T-helper 17 cell (primary cell): ENCODE measurements at regions not wholly inside any gene's neighbourhood (a gene's known extent, or its start where the extent isn't known, plus 50 kb on each side); places are given as distances from the start of the nearest gene placed in this dataset.
"Not testable (repeated sequence)": the region's sequence is repeated elsewhere in the genome, so short reads cannot be mapped to it uniquely, and the experiment has no call there.

Experiments
- ATAC-seq: fragments of 150-1000 bp; cut with Tn5 transposase; 2 replicates; pipeline ENCODE4 v1.10.0; 2021; ENCODE audit warnings: mild to moderate bottlenecking, moderate library complexity
- DNase-seq, 3 donors: peaks; one replicate each; pipeline versions ENCODE4 v3.0.0 to v3.0.0-alpha.2; 2020 to 2021
- H3K9me3 ChIP-seq: one replicate; pipeline ENCODE4 v1.7.0; 2013; ENCODE audit warnings: low read length, mild to moderate bottlenecking; ENCODE audit not compliant: control insufficient read depth, poor library complexity, severe bottlenecking
- H3K27ac Mint-ChIP-seq: one replicate; pipeline ENCODE4 v1.8.0; 2022; ENCODE audit warnings: mild to moderate bottlenecking, moderate library complexity, mixed read lengths
- H3K27me3 Mint-ChIP-seq: one replicate; pipeline ENCODE4 v1.8.0; 2022; ENCODE audit warnings: mixed read lengths
- H3K36me3 Mint-ChIP-seq: one replicate; pipeline ENCODE4 v1.8.0; 2022; ENCODE audit warnings: low read depth, mixed read lengths
- H3K4me1 Mint-ChIP-seq: one replicate; pipeline ENCODE4 v1.8.0; 2022; ENCODE audit warnings: mild to moderate bottlenecking, mixed read lengths
- H3K4me3 Mint-ChIP-seq: one replicate; pipeline ENCODE4 v1.8.0; 2022; ENCODE audit warnings: mild to moderate bottlenecking, moderate library complexity, mixed read lengths

DNA sequence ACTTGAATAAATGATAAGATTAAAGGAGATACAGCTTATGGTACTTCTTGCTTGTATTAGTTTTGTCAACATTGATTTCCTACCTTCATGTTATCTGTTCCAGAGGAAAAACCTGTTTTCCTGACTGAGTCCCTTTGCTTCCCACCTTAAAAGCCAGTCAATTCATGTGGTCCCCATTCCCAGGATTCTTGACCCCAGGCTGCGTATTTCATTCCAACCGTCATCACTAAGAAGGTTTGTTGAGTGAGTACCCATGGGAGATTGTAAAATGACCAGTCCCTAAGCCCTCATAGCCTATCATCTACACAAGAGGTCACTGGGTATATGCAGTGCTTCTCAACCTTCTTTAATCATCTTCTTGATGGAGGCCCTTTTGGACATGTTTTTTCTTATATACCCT is 52.2 kb downstream of the BEX3 start:
- H3K27ac Mint-ChIP-seq: no peak overlapping the region

DNA sequence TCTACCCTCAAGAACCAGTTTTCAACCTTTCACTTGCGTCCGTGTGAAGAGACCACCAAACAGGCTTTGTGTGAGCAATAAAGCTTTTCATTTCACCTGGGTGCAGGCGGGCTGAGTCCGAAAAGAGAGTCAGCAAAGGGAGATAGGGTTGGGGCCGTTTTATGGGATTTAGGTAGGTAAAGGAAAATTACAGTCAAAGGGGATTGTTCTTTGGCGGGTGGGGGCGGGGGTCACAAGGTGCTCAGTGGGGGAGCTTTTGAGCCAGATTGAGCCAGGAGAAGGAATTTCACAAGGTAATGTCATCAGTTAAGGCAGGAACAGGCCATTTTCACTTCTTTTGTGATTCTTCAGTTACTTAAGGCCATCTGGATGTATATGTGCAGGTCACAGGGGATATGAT is 52.7 kb downstream of the BEX3 start:
- not testable (repeated sequence) for H3K4me3 Mint-ChIP-seq, H3K36me3 Mint-ChIP-seq, DNase-seq, H3K9me3 ChIP-seq, H3K4me1 Mint-ChIP-seq, ATAC-seq, H3K27ac Mint-ChIP-seq, H3K27me3 Mint-ChIP-seq

More for the DNA sequence above, 52.2 kb downstream of the BEX3 start:
- no peak for ATAC-seq
- H3K9me3 ChIP-seq: no peaks in the 10 kb centered on the region
- no peaks in the 10 kb centered on the region for H3K4me1 Mint-ChIP-seq
- H3K36me3 Mint-ChIP-seq: no peaks in the 10 kb centered on the region
- H3K4me3 Mint-ChIP-seq: no peak overlapping the region
- DNase-seq: no peak
- H3K27me3 Mint-ChIP-seq: peaks cover 5% of the 10 kb centered on the region

DNA sequence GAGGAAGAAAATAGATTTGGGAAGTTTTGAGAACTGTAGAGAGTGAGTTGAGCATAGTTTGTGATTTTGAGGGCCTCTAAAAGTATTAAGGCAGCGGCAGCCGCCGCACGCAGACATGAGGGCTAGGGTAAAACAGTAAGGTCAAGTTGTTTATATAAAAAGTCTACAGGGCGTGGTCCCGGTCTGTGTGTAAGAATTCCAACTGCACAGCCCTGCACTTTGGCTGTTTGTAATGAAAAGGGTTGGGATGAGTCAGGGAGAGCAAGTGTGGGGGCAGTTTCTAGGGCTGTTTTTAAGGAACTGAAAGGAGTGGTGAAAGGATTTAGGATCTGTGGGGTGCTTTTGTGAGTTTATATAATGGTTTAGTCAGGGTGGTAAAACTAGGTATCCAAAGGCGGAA is 55.0 kb downstream of the BEX3 start:
- DNase-seq: no peak
- ATAC-seq: no peak
- Mint-ChIP-seq H3K27ac (no peak overlapping the region), H3K27me3 (peaks cover 5% of the 10 kb centered on the region), H3K4me3 (no peak overlapping the region), H3K36me3 (no peaks in the 10 kb centered on the region), H3K4me1 (no peaks in the 10 kb centered on the region)
- H3K9me3 ChIP-seq: no peaks in the 10 kb centered on the region

DNA sequence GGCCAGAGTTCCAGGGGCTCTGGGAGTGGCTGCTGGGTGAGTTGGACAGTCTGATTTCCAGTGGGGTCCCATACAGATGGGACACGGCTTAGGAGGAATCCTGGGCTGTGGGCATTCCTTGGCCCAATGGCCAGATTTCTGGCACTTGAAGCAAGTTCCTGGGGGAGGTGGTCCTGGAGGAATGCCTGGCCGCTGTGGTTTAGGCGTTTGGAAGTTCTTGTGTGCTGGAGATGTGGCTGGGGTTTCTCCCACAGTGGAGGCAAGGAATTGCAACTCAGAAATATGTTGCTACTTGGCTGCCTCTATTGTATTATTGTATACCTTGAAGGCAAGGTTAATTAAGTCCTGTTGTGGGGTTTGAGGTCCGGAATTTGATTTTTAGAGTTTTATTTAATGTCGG is 56.5 kb downstream of the BEX3 start:
- H3K36me3 Mint-ChIP-seq, H3K27ac Mint-ChIP-seq, H3K9me3 ChIP-seq, ATAC-seq, H3K27me3 Mint-ChIP-seq, H3K4me3 Mint-ChIP-seq, H3K4me1 Mint-ChIP-seq, DNase-seq: not testable (repeated sequence)

DNA sequence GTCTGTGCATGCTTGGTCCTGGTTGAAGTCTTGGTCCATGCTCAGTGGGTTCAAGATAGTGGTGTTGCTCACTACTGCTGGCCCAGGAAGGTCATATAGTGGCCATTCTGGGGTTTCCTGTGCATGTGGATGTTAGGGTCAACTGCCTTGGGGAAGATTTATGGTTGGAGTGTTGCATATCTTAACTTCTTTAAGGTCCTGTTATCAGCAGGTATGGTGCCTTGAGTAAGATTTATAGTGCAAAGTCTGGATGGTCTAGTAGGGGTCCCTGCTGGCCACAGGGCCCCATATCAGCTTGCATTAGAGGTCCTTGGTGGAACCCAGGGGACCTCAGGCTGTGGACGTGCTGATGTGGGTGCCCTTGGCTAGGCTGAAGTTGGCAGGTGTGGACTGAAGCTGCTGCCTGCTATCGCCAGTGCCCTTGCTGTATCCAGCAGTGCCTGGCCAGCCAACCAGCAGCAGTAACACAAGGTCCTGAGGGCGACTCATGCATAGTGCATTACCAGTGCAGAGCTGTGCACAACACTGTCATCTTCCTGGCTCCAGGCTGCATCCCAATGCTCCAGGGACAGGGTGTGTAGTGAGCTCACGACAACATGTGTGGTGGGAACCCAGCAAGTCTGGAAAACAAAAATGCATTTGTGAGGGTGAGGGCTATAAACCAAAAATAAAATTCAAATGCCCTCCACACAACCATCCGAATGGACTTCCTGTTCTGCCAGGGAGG is 61.0 kb downstream of the BEX3 start:
- H3K4me3 Mint-ChIP-seq: no peak overlapping the region
- no peaks in the 10 kb centered on the region for H3K4me1 Mint-ChIP-seq
- H3K36me3 Mint-ChIP-seq: no peaks in the 10 kb centered on the region
- ATAC-seq (no peak), DNase-seq (no peak)
- H3K27me3 Mint-ChIP-seq: peaks cover 5% of the 10 kb centered on the region
- no peak overlapping the region for H3K27ac Mint-ChIP-seq
- no peaks in the 10 kb centered on the region for H3K9me3 ChIP-seq

DNA sequence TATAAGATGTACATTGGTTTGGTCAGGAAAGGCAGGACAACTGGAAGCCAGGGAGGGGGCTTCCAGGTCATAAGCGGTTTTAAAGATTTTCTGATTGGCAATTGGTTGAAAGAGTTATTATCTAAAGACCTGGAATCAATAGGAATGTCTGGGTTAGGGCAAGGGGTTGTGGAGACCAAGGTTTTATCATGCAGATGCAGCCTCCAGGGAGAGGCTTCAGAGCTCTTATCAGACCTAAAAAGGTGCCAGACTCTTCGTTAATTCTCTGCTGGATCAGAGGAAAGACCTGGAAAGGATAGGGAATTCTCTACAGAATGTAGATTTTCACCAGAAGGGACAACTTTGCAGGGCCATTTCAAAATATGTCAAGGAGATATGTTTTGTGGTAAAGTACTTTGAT is 62.8 kb downstream of the BEX3 start:
- ATAC-seq (no peak), DNase-seq (no peak)
- Mint-ChIP-seq H3K27ac (no peak overlapping the region), H3K27me3 (no peaks in the 10 kb centered on the region), H3K4me3 (no peak overlapping the region), H3K4me1 (no peaks in the 10 kb centered on the region), H3K36me3 (no peaks in the 10 kb centered on the region)
- no peaks in the 10 kb centered on the region for H3K9me3 ChIP-seq

DNA sequence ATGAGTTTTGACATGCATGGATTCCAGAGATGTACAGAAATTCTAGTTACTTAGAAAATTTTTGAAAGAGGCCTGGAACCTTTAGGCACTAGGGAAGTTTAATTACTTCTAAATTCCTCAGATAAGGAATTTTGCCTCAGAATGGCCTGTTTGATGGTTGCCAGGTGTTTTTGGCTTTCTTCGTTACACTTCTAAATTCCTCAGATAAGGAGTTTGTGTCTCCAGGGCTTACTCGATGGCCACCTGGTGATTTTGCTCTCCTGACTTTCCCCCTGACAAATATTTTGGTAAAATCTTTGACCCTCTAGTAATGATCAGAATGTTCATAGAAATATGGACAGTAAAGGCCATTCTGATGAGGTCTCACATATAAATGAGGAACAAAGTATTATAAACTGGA is 64.3 kb downstream of the BEX3 start:
- Mint-ChIP-seq H3K27me3 (no peaks in the 10 kb centered on the region), H3K4me1 (no peaks in the 10 kb centered on the region), H3K27ac (no peak overlapping the region), H3K4me3 (no peak overlapping the region), H3K36me3 (no peaks in the 10 kb centered on the region)
- H3K9me3 ChIP-seq: no peaks in the 10 kb centered on the region
- ATAC-seq (no peak), DNase-seq (no peak)

DNA sequence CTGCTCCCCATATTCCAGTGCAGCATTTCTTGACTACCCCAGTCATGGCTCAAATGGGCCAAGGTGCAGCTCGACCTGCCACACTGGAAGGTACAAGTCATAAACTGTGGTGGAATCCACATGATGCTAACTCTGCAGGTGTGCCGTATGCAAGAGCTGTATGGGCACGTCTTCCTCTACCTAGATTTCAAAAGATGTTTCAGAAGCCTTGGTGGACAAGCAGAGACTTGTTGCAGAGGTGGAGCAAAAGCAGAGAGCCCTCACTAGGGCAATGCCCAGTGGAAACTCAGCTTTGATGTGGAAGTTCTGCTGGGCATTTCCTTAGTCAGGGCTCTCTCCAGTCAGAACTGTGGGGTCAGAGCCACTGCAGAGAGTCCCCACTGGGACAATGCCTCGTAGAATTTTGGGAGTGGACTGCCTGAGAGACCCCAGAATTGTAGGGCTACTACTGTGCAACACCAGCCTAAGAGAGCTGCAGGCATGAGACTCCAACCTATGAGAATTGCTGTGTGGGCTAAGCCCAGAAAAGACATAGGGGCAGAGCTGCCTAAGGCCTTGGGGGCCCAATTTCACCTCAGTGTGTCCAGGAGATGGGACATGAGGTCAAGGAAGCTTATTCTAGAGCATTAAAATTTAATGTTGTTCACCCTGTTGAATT is 65.7 kb downstream of the BEX3 start:
- H3K27ac Mint-ChIP-seq: no peak overlapping the region
- DNase-seq: no peak
- H3K27me3 Mint-ChIP-seq: no peaks in the 10 kb centered on the region
- H3K36me3 Mint-ChIP-seq: no peaks in the 10 kb centered on the region
- no peaks in the 10 kb centered on the region for H3K4me1 Mint-ChIP-seq
- no peaks in the 10 kb centered on the region for H3K9me3 ChIP-seq
- no peak overlapping the region for H3K4me3 Mint-ChIP-seq
- ATAC-seq: no peak

DNA sequence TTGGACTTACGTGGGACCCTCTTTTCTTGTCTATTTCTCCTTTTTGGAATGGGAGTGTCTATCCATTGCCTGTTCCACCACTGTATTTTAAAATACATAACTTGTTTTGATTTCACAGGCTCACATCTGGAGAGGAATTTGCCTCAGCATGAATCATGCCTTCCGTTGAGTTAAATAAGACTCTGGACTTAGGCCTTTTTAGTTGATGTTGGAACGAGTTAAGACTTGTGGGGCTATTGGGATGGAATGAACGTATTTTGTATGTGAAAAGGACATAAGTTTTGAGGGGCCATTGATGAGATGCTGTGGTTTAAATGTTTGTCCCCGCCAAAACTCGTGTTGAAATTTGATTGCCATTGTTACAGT is 66.2 kb downstream of the BEX3 start:
- DNase-seq: no peak
- Mint-ChIP-seq H3K27me3 (no peaks in the 10 kb centered on the region), H3K36me3 (no peaks in the 10 kb centered on the region), H3K4me3 (no peak overlapping the region), H3K4me1 (no peaks in the 10 kb centered on the region), H3K27ac (no peak overlapping the region)
- no peaks in the 10 kb centered on the region for H3K9me3 ChIP-seq
- ATAC-seq: no peak

DNA sequence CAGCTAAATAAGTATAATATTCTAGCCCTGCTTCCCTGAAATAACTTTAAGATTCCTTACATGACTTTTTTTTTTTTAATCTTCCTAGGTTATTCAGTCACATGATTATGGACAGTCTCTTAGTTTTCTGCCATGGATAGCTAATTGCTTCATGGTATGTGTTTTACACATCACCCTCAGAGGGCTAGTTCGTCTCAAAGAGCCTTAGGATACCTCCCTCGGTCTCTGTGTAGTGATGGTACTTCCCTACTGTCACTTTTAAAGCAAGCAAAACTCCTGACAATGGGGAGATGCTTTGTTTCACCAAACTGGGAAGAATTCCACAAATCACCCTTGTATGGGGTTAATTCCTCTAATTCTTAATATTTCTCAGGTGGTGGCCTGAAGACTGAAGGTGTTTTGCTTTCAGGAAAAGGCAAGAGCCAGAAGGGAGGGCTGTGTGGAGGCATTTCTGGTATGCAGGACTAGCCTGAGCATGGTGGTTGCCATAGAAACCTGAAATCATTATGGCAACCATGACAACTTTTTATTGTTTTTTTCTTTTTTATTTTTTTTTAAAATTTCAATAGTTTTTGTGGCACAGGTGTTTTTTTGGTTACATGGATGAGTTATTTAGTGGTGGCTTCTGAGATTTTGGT is 70.4 kb downstream of the BEX3 start:
- DNase-seq (no peak), ATAC-seq (peak; percentile 54)
- Mint-ChIP-seq H3K4me1 (no peaks in the 10 kb centered on the region), H3K36me3 (no peaks in the 10 kb centered on the region), H3K4me3 (no peak overlapping the region), H3K27me3 (no peaks in the 10 kb centered on the region), H3K27ac (no peak overlapping the region)
- H3K9me3 ChIP-seq: no peaks in the 10 kb centered on the region
